RPMI7951 (cell line): ENCODE measurements at regions not wholly inside any gene's neighbourhood (a gene's known extent, or its start where the extent isn't known, plus 50 kb on each side); places are given as distances from the start of the nearest gene placed in this dataset.
"Not testable (repeated sequence)": the region's sequence is repeated elsewhere in the genome, so short reads cannot be mapped to it uniquely, and the experiment has no call there.

Experiments
- DNase-seq: peaks from one replicate; pipeline ENCODE4 v3.0.0-alpha.2; 2012; ENCODE audit warnings: low read depth

DNA sequence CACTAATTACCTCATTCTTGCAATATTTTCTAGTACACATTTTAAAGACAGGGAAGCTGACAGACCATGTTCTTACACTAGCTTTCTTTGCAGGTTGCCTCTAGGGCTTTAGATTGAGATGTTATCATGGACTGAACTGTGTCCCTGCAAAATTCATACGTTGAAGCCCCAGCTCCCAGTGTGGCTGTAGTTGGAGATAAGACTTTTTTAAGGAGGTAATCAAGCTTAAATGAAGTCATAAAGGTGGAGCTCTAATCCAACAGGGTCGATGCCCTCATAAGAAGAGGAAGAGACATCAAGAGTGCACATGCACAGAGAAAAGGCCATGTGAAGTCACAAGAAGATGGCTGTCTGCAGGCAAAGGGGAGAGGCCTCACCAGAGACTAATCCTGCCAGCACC, 471.2 kb upstream of the ACTBL2 start:
- DNase-seq: no peak

DNA sequence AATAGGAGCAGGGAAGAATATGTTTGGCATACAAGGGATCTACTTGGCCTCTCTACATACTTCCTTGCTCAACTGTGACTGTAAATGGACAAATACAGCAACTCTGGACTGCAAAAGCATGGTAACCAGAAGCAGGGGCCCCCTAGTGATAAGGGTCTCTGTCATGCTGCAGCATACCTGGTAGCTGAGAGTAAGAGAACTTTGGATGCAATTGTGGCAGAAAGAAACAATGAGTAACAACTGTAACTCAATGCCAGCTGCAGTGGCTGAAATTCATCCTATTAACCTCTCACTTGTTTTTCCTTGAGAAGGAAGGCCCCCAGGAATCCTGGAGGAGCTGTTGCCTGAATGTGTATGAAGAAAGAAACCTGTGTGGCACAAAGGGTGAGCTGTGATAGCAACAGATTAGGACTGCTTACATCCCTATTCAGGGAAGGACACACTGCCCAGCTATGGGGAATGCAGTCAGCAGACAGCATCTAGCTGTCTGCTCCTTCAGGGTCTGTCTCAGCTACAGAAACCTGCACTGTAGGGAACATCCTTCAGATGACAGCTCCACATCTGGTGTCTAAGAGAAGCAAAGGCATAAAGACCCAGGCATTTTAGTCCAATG, 468.1 kb upstream of the ACTBL2 start:
- DNase-seq: no peak

DNA sequence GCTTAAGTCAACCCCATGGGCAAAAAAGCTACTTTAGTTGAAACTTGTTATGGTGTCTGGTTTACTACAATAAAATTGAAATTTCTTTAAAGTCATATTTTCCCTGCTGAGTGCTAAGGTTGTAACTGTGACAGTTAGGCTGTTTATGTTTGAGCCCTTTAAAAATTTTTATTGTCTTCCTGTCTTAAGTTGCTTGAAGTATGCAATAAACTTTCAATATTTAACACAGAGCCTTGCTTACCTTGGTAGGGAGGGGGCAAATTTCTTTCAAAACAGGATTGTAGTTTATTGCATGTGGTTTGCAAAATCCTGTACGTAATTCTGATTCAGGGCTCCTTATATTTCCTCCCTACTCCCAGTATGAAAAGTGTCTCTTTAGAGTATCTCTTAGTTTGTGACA, 465.5 kb upstream of the ACTBL2 start:
- DNase-seq: no peak

DNA sequence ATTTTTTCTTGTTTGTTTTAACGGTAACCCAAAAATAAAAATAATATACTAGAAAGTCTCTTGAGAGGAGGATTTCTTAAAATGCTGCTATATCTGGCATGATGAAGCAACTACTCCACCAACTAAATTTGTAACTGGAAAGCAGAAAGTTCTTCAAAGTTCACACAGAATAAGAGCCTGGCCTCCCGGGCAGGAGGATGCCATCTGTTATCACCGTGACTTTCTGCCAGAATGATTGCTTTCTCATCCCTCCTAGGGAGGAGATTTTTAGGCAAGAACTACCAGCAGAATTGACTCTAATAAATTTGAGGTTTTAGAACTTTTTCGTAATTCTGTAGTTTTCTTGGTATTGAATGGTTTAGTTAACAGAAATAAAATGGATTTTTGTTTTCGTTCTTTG, 464.6 kb upstream of the ACTBL2 start:
- peak; percentile 9 for DNase-seq

DNA sequence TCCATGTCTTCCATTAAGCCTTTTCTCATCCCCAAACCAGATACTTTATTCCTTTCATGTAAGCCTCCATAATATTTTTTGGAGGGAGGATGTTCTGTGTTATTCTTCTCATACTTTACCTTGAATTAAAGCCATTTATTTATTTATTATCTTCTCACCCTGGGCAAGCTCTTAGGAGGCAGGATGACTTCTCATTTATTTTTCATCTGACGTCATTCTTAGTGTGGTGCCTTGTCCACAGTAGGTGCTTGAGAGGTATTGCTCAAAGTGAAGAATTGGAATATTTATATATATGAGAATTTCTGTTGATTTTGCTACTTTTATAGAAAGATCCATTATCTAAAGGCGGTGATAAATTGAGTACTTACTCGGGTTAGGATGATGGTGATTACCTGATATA, 458.3 kb upstream of the ACTBL2 start:
- DNase-seq: no peak

DNA sequence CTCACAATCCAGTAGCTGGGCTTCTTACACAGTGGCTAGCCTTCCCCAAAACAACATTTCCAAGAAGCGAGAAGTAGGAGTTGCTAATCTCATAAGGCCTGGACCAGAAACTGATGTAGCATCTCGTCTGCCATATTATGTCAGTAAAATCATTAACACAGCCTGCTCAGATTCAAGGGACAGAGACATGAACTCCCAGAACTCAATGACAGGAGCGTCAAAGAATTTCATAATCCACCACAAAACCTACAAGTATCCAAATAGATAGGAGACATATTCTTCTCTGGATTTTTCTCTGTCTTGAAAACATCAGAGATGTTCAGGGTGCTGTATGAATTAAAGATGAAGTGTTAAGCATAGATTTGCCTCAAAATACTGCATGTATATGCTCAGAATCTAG, 457.6 kb upstream of the ACTBL2 start:
- DNase-seq: no peak

DNA sequence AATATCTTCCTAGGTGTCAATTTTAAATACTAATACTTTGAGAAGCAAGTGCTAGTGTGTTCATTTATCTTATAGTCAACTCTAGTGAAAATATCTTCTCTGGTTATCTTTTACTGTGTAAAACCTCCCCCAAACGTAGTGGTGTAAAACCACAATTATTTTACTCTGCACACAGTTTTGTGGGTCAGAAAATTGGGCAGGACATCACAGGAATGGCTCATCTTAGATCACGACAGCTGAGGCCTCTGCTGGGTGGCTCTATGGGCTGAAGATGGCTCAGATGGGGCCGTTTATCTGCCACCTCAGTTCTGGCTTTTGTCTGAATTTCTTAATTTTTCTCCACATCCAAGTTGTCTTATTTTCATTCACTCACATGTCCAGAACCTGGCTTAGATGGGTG, 457.2 kb upstream of the ACTBL2 start:
- DNase-seq: peak; percentile 12

DNA sequence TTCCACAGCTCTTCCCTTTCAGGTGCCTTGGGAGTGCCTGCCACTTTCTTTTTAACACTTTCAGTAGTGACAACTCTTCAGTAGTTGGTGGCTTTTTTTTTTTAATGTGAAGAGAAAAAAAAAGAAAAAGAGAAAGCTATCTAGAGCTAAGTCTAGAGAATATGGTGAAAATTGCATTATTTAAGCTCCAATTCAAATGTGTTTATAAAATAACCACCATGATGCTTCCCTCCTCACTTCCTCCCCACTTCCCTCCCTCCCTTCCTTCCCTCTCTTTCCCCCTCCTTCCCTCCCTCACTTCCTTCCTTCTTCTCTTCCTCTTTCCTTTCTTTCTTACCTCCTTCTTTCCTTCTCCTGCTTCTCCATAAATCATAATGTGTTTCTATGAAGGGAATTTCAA, 456.7 kb upstream of the ACTBL2 start:
- no peak for DNase-seq

DNA sequence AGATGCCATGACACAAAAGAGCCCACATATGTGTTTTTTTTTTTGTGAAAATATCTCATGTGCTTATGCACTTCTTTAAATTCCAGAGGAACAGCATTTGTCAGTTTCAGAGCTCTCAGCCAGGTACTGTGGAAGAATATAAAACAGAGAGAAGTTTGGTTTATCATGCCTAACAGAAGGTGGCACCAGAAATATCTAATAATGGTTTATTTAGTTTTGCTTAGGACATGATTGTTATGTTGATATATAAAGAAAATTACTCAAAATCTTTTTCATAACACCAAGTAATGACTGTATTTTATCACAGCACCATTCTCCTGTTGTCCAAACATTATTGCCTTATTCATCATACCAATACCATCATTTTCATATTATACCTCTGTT, 455.6 kb upstream of the ACTBL2 start:
- DNase-seq: no peak

DNA sequence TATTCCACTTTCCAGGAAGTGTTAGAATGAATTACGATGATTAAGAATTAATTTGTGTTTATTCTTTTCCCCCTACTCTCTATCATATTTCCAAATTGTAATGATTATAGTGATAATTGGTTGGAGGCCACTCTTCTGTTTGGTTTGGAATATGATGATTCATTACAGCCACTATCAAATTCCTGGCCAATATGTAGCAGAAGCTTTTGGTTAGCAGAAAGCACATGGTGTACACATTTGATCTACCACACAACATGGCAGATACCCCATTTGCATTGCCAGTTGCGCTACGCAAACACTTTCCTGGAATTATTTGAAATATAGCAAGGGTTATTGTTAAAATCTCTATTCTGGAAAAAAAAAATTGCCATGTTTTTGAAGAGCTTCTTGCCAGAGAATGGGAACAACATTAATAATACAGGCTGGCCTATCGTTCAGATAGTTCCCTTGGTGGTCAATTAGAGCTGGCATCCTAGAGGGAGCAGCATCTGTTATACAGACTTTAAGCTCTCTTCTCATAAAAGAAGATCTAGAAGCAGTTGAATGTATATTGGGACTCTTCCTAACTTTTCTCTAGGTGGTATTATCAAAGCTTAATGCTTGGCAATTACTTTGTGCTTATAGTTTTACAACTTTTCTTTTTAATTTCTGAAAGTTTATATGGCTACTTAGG, 455.0 kb upstream of the ACTBL2 start:
- DNase-seq: peak; percentile 8

DNA sequence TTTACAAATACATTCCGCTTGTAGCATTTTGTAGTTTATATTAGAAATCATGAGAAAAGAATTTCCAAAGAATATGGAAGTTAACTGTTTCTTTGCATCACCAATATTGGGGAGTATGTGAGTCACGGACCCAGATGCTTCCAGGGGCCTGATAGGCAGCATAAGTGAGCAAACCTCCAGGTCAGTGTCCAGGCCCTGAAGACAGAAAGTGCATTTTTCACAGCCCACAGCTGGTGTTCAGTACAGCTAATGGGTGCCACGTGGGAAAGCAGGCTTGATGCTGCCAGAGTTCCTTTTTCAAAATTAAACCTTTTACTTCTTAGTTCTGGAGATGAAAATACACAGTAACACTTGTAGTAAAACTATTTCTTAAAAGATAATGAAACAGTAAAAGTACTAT, 454.4 kb upstream of the ACTBL2 start:
- peak; percentile 50 for DNase-seq

DNA sequence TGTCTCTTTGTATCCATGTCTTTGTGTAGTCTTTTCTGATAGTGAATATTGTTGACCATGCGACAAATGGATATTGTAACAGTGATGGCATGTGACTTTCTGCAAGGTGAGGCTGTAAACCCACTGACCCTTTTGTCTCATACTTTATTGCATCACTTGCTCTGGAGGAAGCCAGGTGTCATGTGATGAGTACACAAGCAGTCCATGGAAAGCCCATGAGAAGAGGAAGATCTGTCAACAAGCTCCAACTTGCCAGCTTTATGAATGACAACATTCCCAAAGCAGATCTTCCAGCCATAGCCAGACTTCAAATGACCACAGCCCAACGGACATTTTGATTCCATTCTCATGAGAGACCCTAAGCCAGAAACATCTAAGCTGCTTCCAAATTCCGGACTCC, 450.1 kb upstream of the ACTBL2 start:
- DNase-seq: no peak

DNA sequence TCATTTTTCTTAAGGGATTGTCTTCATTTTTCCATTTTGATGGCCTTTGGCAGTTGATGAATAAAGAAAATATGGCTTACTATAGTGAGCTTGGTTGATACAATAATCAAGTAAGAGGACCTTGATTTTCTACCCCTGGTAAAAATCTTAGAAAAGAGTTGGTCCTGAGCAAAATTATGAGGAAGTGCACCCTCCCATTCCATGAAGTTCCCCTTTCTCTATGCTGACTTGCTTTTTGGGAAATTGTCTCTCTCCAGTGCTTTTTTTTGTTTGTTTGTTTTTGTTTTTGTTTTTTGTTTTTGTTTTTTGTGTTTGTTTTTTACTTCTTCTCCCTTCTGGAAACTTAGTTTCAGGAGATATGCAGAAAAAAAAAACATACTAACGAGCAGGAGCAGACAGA, 449.2 kb upstream of the ACTBL2 start:
- no peak for DNase-seq

DNA sequence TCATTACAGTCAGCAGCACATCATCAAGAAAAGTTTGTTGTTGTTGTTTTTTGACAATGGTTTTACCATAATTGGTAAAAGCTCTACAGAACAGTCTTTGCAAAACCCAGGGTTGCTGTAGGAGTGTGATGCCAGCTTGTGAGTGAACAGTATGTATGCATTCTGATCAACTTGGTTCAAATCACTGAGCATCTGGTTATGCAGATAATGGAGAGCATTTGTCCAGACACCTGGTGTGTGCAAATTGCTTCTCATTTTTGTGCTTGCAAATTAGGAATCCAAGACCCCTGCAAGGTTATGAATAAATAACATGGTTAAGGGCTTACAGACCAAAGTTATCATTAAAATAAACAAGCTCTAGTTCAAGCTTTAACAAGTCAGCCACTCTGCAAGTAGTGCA, 448.7 kb upstream of the ACTBL2 start:
- DNase-seq: no peak

DNA sequence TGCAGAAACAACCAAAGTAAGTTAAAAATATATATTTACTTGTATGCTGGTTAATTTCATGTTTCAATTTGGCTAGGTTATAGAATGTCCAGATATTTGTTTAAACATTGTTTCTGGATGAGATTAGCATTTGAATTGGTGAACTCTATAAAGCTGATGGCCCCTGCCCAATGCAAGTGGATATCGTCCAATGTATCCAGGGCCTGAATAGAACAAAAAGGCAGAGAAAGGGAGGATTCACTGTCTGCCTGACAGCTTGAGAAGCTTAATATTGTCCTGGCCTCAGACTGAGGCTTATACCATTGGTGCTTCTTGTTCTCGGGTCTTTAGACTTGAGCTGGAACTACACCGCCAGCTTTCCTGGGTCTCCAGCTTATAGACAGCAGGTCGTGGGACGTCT, 446.7 kb upstream of the ACTBL2 start:
- no peak for DNase-seq

DNA sequence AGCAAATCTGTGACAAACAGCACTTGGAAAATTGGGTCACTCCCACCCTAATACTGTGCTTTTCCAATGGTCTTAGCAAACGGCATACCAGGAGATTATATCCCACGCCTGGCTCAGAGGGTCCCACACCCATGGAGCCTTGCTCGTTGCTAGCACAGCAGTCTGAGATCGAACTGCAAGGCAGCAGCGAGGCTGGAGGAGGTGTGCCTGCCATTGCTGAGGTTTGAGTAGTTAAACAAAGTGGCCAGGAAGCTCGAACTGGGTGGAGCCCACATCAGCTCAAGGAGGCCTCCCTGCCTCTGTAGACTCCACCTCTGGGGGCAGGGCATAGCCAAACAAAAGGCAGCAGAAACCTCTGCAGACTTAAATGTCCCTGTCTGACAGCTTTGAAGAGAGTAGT, 440.5 kb upstream of the ACTBL2 start:
- DNase-seq: not testable (repeated sequence)

DNA sequence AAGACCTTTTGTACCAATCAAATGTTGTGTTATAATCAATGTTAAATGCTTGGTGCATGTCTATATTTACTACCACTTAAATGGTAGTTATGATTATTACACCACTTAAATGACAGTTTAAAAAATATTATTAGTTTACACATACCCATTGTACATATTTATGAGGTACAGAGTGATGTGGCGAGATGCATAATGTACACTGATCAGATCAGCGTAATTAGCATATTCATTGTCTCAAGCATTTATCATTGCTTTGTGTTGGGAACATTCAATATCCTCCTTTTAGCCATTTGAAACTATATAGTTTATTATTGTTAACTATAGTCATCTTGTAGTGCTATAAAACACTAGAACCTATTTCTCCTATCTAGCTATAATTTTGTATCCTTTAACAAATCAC, 434.4 kb upstream of the ACTBL2 start:
- DNase-seq: no peak

DNA sequence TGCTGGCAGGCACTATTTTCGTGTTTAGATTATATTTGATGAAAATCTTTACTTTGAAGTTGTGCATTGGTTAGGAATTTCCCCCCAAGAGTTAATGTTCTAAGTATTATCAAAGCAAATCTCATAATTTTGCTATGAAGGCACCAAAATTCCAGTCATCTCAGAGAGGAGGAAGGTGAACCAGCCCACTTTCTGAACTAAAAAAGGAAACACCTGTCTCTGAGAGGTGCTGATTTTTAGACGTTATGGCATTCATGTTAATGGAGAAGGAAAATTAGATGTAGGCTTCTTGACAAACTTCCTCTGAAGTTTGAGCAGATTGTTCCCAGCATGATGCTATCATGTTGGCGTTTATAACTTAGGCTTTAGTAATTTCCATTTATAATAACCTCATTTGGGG, 432.9 kb upstream of the ACTBL2 start:
- no peak for DNase-seq

DNA sequence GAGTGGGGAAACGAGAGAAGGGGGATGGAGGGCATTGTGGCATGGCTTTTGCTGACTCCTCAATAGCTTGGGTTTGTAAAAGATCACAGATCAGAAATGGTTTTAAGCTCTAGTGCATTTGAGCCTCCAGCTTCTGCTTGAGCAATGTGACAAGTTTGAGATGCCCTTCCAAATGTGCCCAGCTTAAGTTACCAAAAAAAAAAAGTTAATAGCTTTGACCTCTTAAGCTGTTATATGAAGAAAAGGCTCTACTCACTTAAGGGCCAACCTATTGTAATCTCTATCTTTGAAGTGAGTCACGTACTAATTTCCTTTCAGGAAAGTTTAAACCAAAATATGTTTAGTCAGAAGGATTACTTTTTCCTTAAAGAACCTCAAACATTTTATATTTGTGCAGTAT, 428.8 kb upstream of the ACTBL2 start:
- no peak for DNase-seq

DNA sequence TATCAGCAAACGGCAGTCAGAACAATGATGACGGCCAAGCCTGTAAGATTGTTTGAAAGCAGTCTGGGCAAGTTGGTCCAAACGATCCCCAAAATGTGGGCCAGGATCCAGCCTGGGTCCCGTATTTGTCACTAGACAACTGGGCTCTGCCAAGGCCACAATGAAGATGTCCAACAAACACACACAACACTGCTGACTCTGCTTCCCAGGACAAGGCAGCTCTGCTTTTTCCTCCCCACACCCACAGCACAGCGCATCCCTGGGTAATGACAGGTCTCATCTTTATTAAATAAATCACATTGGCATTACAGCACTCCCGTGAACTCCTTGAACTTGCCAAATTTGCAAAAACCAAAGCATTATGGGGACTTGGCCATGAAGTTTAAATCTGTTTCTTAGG, 424.1 kb upstream of the ACTBL2 start:
- no peak for DNase-seq

DNA sequence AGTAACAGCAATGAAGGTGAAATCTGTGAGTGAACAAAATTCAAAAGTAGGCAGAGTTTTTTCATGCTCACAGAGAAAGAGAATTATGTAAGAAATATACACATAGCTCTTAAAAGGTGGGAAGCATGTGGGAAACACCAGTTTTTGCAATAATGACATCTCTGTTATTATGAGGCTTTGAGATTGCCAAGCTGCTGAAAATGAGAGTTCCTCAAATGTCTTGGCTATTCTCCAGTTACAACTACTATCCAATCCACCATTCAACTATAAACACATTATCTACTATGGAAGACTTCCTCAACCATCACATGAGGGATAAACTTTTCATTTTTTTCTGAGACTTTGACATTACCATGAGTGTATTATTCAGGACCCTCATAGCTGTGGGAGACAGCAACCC, 420.8 kb upstream of the ACTBL2 start:
- no peak for DNase-seq

DNA sequence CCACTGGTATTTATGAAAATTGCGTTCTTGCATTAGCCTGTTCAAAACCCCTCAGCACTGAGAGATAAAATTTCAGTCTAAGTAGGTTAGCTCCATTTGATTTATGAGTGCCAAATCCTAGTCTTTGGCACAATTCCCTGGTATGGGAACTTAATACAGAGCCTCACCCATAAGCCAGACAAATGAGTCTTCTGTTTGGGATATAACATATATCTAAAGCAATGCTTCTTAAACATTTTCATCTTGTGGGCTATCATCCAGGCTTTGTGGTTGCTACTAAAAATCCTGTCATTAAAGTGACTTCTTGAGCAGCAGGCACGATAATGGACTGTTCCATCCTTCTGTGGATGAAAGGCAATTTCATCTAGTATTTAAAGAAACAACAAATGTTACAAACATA, 419.5 kb upstream of the ACTBL2 start:
- DNase-seq: peak; percentile 21

DNA sequence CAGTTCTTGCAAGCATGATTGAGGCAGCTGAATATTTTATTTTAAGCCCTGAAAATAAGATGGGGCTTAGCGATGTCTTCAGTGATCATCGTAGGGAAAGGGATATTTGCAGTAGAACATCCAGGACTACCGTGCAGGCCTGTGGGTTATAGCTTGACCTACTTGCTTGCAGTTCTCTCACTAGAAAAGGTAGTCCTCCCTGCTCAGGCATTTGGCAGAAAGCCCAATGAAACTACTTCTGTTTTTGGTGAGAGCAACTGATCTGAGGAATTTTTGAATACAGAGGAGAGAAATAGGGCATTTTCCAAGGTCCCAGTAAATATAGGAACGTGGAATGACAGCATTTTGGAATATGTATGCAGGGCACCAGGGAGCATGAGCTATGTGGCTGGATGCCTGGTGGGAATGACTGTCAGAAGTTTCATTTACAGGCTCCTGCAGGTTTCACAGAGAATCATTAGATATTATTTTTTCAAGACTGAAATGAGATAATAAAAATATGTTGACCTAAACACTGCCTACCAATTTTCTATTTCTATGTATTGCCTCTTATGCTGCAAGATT, 417.9 kb upstream of the ACTBL2 start:
- DNase-seq: no peak

DNA sequence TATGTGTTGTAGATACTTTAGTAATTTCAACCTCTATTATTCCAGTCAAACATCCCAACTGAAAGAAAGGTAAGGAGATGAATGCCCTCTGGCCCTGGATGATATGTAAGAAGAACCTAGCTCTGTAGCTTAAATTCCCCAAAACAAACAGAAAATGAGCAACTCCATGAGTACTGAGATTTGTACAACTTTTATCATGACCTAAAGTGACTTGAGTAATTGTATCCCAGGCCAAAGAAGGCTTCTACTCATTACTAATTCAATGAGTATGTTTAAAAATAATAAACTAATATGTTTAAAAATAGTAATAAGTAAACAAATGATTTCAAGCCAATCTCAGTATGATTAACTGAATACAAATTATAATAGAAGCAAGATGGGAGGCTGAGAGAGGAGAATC, 414.0 kb upstream of the ACTBL2 start:
- DNase-seq: no peak
